ENCODE measurements at regions not wholly inside any gene's neighbourhood (a gene's known extent, or its start where the extent isn't known, plus 50 kb on each side); places are given as distances from the start of the nearest gene placed in this dataset.

DNA sequence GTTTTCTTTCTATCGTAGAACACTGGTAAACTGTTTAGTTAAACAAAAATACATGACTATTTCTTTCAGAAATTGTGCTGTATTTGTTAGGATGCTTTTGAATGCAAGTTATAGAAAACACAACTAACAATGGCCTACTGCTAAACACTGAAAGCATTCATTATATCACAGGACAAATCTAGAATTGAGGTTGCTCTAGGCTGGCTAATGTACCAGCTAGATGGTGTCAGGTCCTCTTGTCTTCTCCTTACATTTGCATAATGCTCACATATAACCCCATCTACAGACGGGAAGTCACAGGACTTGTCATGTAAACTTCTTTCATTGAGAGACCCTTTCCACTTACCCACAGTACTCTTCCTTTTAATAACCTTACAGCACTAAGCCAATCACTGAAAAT lies 586.8 kb downstream of the DSC3 start:
- TF ChIP-seq YY1 (tag by site-specific recombination; IDR thresholded peaks at IDR 0.05) = no peak
- no peak for TF ChIP-seq GLI2 (tag by site-specific recombination; IDR thresholded peaks at IDR 0.05; ENCODE audit: borderline replicate concordance, low read depth)
- TF ChIP-seq BCL11A (tag by site-specific recombination; IDR thresholded peaks at IDR 0.05; ENCODE audit: low read depth) = no peak
- TF ChIP-seq, protein P1, sequence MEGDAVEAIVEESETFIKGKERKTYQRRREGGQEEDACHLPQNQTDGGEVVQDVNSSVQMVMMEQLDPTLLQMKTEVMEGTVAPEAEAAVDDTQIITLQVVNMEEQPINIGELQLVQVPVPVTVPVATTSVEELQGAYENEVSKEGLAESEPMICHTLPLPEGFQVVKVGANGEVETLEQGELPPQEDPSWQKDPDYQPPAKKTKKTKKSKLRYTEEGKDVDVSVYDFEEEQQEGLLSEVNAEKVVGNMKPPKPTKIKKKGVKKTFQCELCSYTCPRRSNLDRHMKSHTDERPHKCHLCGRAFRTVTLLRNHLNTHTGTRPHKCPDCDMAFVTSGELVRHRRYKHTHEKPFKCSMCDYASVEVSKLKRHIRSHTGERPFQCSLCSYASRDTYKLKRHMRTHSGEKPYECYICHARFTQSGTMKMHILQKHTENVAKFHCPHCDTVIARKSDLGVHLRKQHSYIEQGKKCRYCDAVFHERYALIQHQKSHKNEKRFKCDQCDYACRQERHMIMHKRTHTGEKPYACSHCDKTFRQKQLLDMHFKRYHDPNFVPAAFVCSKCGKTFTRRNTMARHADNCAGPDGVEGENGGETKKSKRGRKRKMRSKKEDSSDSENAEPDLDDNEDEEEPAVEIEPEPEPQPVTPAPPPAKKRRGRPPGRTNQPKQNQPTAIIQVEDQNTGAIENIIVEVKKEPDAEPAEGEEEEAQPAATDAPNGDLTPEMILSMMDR (tag by site-specific recombination; IDR thresholded peaks at IDR 0.05) = no peak
- no peak for TF ChIP-seq ZNF558 (tag by site-specific recombination; IDR thresholded peaks at IDR 0.05)
- no peak for TF ChIP-seq KLF16 (tag by site-specific recombination; IDR thresholded peaks at IDR 0.05)
- no peak for TF ChIP-seq ZNF2 (tag by site-specific recombination; IDR thresholded peaks at IDR 0.05)
- no peak for TF ChIP-seq ZBTB7A (tag by site-specific recombination; IDR thresholded peaks at IDR 0.05; ENCODE audit: low read depth)
- TF ChIP-seq ZNF23 (tag by site-specific recombination; IDR thresholded peaks at IDR 0.05; ENCODE audit: borderline replicate concordance) = no peak
- TF ChIP-seq SCRT1 (tag by site-specific recombination; IDR thresholded peaks at IDR 0.05; ENCODE audit: borderline replicate concordance) = no peak
- no peak for TF ChIP-seq ZNF560 (tag by site-specific recombination; IDR thresholded peaks at IDR 0.05; ENCODE audit: borderline replicate concordance)
- TF ChIP-seq MZF1 (tag by site-specific recombination; IDR thresholded peaks at IDR 0.05; ENCODE audit: borderline replicate concordance) = no peak
- TF ChIP-seq ZNF140 (tag by site-specific recombination; IDR thresholded peaks at IDR 0.05) = no peak
